ENCODE measurements at regions not wholly inside any gene's neighbourhood (a gene's known extent, or its start where the extent isn't known, plus 50 kb on each side); places are given as distances from the start of the nearest gene placed in this dataset.

DNA sequence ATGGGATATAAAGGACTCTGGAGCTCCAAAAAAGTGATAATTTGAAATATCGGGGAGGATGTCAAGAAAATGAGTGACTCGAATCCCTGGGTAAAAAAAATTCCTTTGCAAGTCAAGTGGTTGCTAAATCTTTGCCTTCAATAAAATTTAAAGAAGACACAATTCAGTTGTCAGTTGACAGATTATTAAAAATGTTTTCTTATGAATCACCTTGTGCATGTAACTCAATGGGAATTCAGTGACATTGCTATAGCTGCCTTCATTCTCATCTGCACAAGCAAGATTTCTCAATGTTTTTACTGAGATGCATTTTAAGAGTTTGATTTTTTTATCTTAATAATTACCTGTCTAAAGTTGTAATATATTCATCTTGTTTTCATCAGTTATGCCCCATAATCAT is 264.0 kb upstream of the IL12A start:
- TF ChIP-seq POLR2AphosphoS5 (IDR thresholded peaks at IDR 0.05) = no peak
- TF ChIP-seq, protein P1, sequence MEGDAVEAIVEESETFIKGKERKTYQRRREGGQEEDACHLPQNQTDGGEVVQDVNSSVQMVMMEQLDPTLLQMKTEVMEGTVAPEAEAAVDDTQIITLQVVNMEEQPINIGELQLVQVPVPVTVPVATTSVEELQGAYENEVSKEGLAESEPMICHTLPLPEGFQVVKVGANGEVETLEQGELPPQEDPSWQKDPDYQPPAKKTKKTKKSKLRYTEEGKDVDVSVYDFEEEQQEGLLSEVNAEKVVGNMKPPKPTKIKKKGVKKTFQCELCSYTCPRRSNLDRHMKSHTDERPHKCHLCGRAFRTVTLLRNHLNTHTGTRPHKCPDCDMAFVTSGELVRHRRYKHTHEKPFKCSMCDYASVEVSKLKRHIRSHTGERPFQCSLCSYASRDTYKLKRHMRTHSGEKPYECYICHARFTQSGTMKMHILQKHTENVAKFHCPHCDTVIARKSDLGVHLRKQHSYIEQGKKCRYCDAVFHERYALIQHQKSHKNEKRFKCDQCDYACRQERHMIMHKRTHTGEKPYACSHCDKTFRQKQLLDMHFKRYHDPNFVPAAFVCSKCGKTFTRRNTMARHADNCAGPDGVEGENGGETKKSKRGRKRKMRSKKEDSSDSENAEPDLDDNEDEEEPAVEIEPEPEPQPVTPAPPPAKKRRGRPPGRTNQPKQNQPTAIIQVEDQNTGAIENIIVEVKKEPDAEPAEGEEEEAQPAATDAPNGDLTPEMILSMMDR (IDR thresholded peaks at IDR 0.05 in 8 of 11, conservative IDR thresholded peaks at IDR 0.05 in 3 of 11) = no peak

Data from spleen (tissue), 7 donors.